ENCODE measurements at regions not wholly inside any gene's neighbourhood (a gene's known extent, or its start where the extent isn't known, plus 50 kb on each side); places are given as distances from the start of the nearest gene placed in this dataset.

DNA sequence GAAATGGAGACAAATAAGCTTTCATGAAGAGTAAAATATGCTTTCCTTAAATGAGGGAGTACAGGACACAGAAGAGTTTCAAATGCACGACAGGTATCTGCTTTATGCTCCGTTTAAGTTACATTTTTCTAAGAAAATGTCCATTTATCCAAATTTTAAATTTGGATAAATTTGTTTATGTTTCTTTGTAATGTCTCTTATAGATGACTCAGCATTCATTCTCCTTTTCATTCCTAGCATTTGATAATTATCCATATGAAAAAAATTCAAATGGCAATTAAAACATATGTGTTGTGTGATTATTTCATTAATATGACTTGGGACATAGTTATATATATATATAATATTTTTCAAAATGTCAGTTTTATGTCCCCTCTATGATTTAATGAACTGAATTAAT, 1449.3 kb downstream of the SLITRK1 start:
- no peak for TF ChIP-seq SCRT2 (tag by site-specific recombination; IDR thresholded peaks at IDR 0.05)
- no peak for TF ChIP-seq KLF1 (tag by site-specific recombination; IDR thresholded peaks at IDR 0.05)
- TF ChIP-seq, protein P1, sequence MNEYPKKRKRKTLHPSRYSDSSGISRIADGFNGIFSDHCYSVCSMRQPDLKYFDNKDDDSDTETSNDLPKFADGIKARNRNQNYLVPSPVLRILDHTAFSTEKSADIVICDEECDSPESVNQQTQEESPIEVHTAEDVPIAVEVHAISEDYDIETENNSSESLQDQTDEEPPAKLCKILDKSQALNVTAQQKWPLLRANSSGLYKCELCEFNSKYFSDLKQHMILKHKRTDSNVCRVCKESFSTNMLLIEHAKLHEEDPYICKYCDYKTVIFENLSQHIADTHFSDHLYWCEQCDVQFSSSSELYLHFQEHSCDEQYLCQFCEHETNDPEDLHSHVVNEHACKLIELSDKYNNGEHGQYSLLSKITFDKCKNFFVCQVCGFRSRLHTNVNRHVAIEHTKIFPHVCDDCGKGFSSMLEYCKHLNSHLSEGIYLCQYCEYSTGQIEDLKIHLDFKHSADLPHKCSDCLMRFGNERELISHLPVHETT (tag by site-specific recombination; IDR thresholded peaks at IDR 0.05) = no peak
